ENCODE measurements at regions not wholly inside any gene's neighbourhood (a gene's known extent, or its start where the extent isn't known, plus 50 kb on each side); places are given as distances from the start of the nearest gene placed in this dataset.

GRCh38 chrX:134717698-134718097, 59.4 kb upstream of the PLAC1 start:
- peaks cover 0 to 6% of the 10 kb centered on the region in 2 donors for H3K27me3 ChIP-seq
- WGBS (ENCODE audit: insufficient coverage, low coverage, low lambda C conversion rate, missing lambda C conversion rate) = no CpG with 5 or more reads among the region's 1 CpG
- H3K27ac ChIP-seq = no peak overlapping the region
- no peak overlapping the region for H3K4me3 ChIP-seq
- TF ChIP-seq POLR2A (IDR thresholded peaks at IDR 0.05) (no peak), CTCF (IDR thresholded peaks at IDR 0.05) (no peak)
- no peaks in the 10 kb centered on the region for H3K4me1 ChIP-seq
- H3K36me3 ChIP-seq = no peaks in the 10 kb centered on the region
- intact Hi-C loops (cut with DNase I) = no loop called here
- no peak for DNase-seq
- no peaks in the 10 kb centered on the region for H3K9me3 ChIP-seq
- ATAC-seq = no peak

- Histone ChIP-seq H3K36me3 (no peaks in the 10 kb centered on the region), H3K27me3 (peaks cover 0 to 6% of the 10 kb centered on the region in 2 donors), H3K4me1 (no peaks in the 10 kb centered on the region), H3K27ac (no peak overlapping the region), H3K9me3 (no peaks in the 10 kb centered on the region), H3K4me3 (no peak overlapping the region)
- intact Hi-C loops (cut with DNase I) = no loop called here
- DNase-seq (no peak), ATAC-seq (no peak)
- TF ChIP-seq CTCF (IDR thresholded peaks at IDR 0.05) (no peak), POLR2A (IDR thresholded peaks at IDR 0.05) (no peak)
- WGBS (ENCODE audit: insufficient coverage, low coverage, low lambda C conversion rate, missing lambda C conversion rate) = 70% methylated on average over 5 of the region's 5 CpGs
Measured at GRCh38 chrX:134716620-134717012, 58.3 kb upstream of the PLAC1 start.

GRCh38 chrX:134715930-134716619, 57.8 kb upstream of the PLAC1 start:
- Histone ChIP-seq H3K4me1 (no peaks in the 10 kb centered on the region), H3K9me3 (no peaks in the 10 kb centered on the region), H3K4me3 (no peak overlapping the region), H3K27ac (no peak overlapping the region), H3K36me3 (no peaks in the 10 kb centered on the region), H3K27me3 (peaks cover 0 to 6% of the 10 kb centered on the region in 2 donors)
- 69% methylated on average over 3 of the region's 5 CpGs for WGBS (ENCODE audit: insufficient coverage, low coverage, low lambda C conversion rate, missing lambda C conversion rate)
- ATAC-seq = no peak
- TF ChIP-seq CTCF (IDR thresholded peaks at IDR 0.05) (no peak), POLR2A (IDR thresholded peaks at IDR 0.05) (no peak)
- intact Hi-C loops (cut with DNase I) = no loop called here
- no peak for DNase-seq

- DNase-seq = no peak
- H3K9me3 ChIP-seq = no peaks in the 10 kb centered on the region
- WGBS (ENCODE audit: insufficient coverage, low coverage, low lambda C conversion rate, missing lambda C conversion rate) = 31% methylated on average over 3 of the region's 3 CpGs
- no peaks in the 10 kb centered on the region for H3K36me3 ChIP-seq
- no peak overlapping the region for H3K4me3 ChIP-seq
- H3K4me1 ChIP-seq = no peaks in the 10 kb centered on the region
- TF ChIP-seq POLR2A (IDR thresholded peaks at IDR 0.05) = no peak
- no peak for TF ChIP-seq CTCF (IDR thresholded peaks at IDR 0.05)
- ATAC-seq = no peak
- peaks cover 0 to 6% of the 10 kb centered on the region in 2 donors for H3K27me3 ChIP-seq
- H3K27ac ChIP-seq = no peak overlapping the region
- intact Hi-C loops (cut with DNase I) = no loop called here
Measured at GRCh38 chrX:134714633-134715110, 56.4 kb upstream of the PLAC1 start.

Measured in right lobe of liver (tissue), 6 donors.